ENCODE measurements at regions not wholly inside any gene's neighbourhood (a gene's known extent, or its start where the extent isn't known, plus 50 kb on each side); places are given as distances from the start of the nearest gene placed in this dataset.

DNA sequence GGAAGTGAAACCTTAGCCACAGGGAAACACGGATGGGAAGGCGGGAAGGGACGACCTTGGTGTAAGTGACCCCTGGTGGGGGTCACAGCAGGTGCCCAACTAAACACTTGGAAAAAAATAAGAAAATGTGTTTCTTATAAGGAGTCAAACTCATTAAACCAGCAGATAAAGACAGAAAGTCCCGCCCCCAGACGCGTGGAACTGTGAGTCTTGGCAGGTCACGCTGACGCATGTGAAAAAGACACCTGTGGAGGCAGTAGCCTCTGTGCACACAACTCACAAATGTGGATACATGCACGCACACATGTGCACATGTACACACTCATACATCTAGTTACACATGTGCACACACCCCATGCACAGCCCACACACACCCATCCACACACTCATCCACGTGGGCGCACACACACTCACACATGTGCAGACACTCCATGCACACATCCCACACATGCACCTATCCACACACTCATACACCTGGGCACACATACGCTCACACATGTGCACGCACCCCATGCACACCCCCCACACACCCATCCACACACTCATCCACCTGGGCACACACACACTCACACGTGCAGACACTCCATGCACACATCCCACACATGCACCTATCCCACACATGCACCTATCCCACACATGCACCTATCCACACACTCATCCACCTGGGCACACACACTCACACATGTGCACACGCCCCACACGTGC, 432.4 kb downstream of the SOX9 start:
- peaks cover 11% of the 10 kb centered on the region for H3K27me3 Mint-ChIP-seq (ENCODE audit: insufficient read depth)
- H3K27ac Mint-ChIP-seq = no peak overlapping the region
- Histone ChIP-seq H3K27ac (ENCODE audit: low read depth, low read length) (no peak overlapping the region), H3K36me3 (ENCODE audit: control insufficient read depth, insufficient read depth, low read length) (no peaks in the 10 kb centered on the region), H3K27me3 (ENCODE audit: control insufficient read depth, insufficient read depth, low read length, poor library complexity, severe bottlenecking) (peaks cover 5% of the 10 kb centered on the region), H3K9me3 (ENCODE audit: control insufficient read depth, low read length) (no peaks in the 10 kb centered on the region), H3K9ac (ENCODE audit: extremely low read depth, low read length, poor library complexity, severe bottlenecking) (no peak overlapping the region), H3K4me1 (ENCODE audit: control insufficient read depth, insufficient read depth, low read length) (no peaks in the 10 kb centered on the region), H3K4me3 (ENCODE audit: low read length) (no peak overlapping the region)
- TF ChIP-seq, protein P1, sequence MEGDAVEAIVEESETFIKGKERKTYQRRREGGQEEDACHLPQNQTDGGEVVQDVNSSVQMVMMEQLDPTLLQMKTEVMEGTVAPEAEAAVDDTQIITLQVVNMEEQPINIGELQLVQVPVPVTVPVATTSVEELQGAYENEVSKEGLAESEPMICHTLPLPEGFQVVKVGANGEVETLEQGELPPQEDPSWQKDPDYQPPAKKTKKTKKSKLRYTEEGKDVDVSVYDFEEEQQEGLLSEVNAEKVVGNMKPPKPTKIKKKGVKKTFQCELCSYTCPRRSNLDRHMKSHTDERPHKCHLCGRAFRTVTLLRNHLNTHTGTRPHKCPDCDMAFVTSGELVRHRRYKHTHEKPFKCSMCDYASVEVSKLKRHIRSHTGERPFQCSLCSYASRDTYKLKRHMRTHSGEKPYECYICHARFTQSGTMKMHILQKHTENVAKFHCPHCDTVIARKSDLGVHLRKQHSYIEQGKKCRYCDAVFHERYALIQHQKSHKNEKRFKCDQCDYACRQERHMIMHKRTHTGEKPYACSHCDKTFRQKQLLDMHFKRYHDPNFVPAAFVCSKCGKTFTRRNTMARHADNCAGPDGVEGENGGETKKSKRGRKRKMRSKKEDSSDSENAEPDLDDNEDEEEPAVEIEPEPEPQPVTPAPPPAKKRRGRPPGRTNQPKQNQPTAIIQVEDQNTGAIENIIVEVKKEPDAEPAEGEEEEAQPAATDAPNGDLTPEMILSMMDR (conservative IDR thresholded peaks at IDR 0.05) = no peak
- peaks cover 7% of the 10 kb centered on the region for H3K9me3 Mint-ChIP-seq
- H3K4me1 Mint-ChIP-seq = no peaks in the 10 kb centered on the region
- H3K4me3 Mint-ChIP-seq = no peak overlapping the region
- H3K36me3 Mint-ChIP-seq (ENCODE audit: low read depth) = no peaks in the 10 kb centered on the region
- 96 to 98% methylated on average over 14 to 16 of the region's 16 CpGs for WGBS, 2 experiments (ENCODE audit: insufficient coverage in 1 of 2, insufficient read length in 1 of 2)
- no peak for DNase-seq

- DNase-seq = no peak
- Mint-ChIP-seq H3K4me1 (no peaks in the 10 kb centered on the region), H3K4me3 (no peak overlapping the region), H3K27me3 (ENCODE audit: insufficient read depth) (peaks cover 13% of the 10 kb centered on the region), H3K27ac (no peak overlapping the region), H3K36me3 (ENCODE audit: low read depth) (no peaks in the 10 kb centered on the region), H3K9me3 (peaks cover 6% of the 10 kb centered on the region)
- TF ChIP-seq, protein P1 (conservative IDR thresholded peaks at IDR 0.05) = no peak
- Histone ChIP-seq H3K9ac (ENCODE audit: extremely low read depth, low read length, poor library complexity, severe bottlenecking) (no peak overlapping the region), H3K27me3 (ENCODE audit: control insufficient read depth, insufficient read depth, low read length, poor library complexity, severe bottlenecking) (peaks cover 5% of the 10 kb centered on the region), H3K27ac (ENCODE audit: low read depth, low read length) (no peak overlapping the region), H3K4me1 (ENCODE audit: control insufficient read depth, insufficient read depth, low read length) (no peaks in the 10 kb centered on the region), H3K9me3 (ENCODE audit: control insufficient read depth, low read length) (no peaks in the 10 kb centered on the region), H3K4me3 (ENCODE audit: low read length) (no peak overlapping the region), H3K36me3 (ENCODE audit: control insufficient read depth, insufficient read depth, low read length) (no peaks in the 10 kb centered on the region)
- 72 to 86% methylated on average over 1 to 5 of the region's 5 CpGs for WGBS, 2 experiments (ENCODE audit: insufficient coverage in 1 of 2, insufficient read length in 1 of 2)
Measured at GRCh38 chr17:72554508-72554907, 433.7 kb downstream of the SOX9 start.

DNA sequence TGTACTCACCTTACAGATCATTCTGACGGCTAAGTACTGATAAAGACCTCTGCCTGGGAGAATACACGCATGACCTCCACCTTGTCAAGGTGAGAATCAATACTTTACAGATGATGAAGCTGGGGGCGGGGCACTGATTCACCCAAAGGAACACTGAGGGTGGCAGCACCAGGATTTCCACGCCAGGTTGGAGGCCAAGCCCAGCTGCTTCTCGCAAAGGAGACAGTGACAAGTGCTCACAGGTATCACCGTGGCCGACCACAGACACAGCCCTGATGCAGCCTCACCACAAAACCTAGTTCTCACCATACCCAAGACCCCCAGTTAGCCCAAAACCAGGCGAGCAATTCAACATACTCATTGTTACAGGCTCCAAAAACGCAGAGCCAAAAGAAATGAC, 434.2 kb downstream of the SOX9 start:
- Histone ChIP-seq H3K9me3 (ENCODE audit: control insufficient read depth, low read length) (no peaks in the 10 kb centered on the region), H3K4me1 (ENCODE audit: control insufficient read depth, insufficient read depth, low read length) (no peaks in the 10 kb centered on the region), H3K9ac (ENCODE audit: extremely low read depth, low read length, poor library complexity, severe bottlenecking) (no peak overlapping the region), H3K36me3 (ENCODE audit: control insufficient read depth, insufficient read depth, low read length) (no peaks in the 10 kb centered on the region), H3K4me3 (ENCODE audit: low read length) (no peak overlapping the region), H3K27ac (ENCODE audit: low read depth, low read length) (no peak overlapping the region), H3K27me3 (ENCODE audit: control insufficient read depth, insufficient read depth, low read length, poor library complexity, severe bottlenecking) (peaks cover 5% of the 10 kb centered on the region)
- Mint-ChIP-seq H3K4me1 (no peaks in the 10 kb centered on the region), H3K4me3 (no peak overlapping the region), H3K36me3 (ENCODE audit: low read depth) (no peaks in the 10 kb centered on the region), H3K9me3 (peaks cover 6% of the 10 kb centered on the region), H3K27ac (no peak overlapping the region), H3K27me3 (ENCODE audit: insufficient read depth) (peaks cover 13% of the 10 kb centered on the region)
- TF ChIP-seq, protein P1 (conservative IDR thresholded peaks at IDR 0.05) = no peak
- DNase-seq = no peak
- 84 to 89% methylated on average over 4 to 9 of the region's 9 CpGs for WGBS, 2 experiments (ENCODE audit: insufficient coverage in 1 of 2, insufficient read length in 1 of 2)

Measured in endodermal cell (in vitro differentiated cells).